G401.6 (cell line): ENCODE measurements at regions not wholly inside any gene's neighbourhood (a gene's known extent, or its start where the extent isn't known, plus 50 kb on each side); places are given as distances from the start of the nearest gene placed in this dataset.

Experiments
- FAIRE-seq: peaks from 2 replicates; lab custom pipeline; 2012; peaks lifted over from hg19 to GRCh38; lab: Jason Lieb, UNC

GRCh38 chr9:90032296-90033027 lies 427.6 kb downstream of the GADD45G start:
- no peak for FAIRE-seq

GRCh38 chr9:90033028-90033650 lies 428.3 kb downstream of the GADD45G start:
- FAIRE-seq: no peak

DNA sequence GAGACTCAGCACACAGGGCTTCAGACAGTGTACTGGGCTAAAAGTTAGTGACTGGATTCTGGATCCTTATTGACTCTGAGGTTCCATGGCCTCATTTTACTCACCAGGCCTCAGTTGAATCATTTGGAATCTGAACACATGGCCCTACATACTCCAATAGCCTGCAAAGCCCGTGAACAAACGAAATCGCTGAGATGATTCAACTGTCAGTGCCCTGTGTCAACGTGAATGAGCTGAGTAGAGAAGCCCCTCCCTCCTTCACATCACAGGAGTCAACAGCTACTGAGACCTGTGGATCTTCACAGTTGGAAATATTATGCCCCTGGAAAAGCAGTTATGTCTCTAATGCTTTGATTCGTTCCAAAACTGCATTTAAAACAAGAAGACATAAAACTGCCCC lies 429.3 kb downstream of the GADD45G start:
- no peak for FAIRE-seq

GRCh38 chr9:90035471-90035870 lies 430.7 kb downstream of the GADD45G start:
- no peak for FAIRE-seq

DNA sequence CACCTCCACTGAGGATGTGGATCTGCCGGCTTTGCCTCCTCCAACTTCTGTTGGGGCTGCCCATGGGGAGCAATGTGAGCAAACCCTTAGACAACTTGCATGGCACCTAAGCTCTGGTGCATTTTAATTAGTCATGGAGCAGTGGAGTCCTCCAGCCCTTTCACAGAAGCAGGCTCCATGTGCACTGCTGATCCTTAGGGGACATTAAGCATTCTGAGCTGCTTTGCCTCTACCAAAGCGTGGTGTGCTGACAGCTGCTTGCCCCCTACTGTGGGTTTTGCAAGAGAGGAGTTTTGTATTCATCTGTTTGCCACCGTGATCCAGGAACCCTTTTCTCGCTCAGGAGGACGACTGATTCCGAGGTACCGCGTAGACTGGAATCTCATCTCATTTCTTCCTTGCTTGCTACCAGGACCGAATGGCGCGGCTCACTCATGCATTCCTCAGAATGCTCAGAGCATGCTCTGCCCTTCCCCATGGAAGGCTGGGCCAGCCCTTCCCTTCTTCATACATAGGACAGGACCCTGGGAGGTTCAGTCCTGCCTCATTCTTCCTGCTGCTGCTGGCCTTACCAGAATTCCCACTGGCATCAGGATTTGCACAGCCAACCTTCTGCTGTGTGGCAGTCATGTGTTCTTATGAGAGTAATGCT lies 432.5 kb downstream of the GADD45G start:
- no peak for FAIRE-seq

DNA sequence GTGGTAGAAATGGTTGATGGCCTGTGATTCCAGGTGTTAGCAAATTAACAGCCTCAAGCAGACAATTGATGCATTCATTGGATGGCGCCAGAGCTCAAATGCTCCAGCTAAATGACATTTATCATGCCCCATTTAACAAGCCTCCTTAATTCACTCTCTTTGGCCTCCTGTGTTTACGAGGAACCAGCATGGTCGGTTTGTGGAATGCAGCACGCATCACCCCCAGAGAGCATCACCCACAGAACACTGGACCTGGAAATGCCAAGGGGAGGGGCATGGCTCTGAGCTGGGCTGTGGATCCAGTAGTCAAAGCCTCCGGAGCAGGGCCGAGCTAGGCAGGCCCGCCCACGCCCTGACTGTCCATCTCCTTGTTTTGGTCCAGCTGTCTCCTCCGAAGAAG lies 434.0 kb downstream of the GADD45G start:
- no peak for FAIRE-seq

GRCh38 chr9:90044263-90044662 lies 439.5 kb downstream of the GADD45G start:
- no peak for FAIRE-seq

- no peak for FAIRE-seq
Observed at GRCh38 chr9:90044710-90045151, 439.9 kb downstream of the GADD45G start.

- FAIRE-seq: no peak
Observed at GRCh38 chr9:90046317-90046861, 441.6 kb downstream of the GADD45G start.

DNA sequence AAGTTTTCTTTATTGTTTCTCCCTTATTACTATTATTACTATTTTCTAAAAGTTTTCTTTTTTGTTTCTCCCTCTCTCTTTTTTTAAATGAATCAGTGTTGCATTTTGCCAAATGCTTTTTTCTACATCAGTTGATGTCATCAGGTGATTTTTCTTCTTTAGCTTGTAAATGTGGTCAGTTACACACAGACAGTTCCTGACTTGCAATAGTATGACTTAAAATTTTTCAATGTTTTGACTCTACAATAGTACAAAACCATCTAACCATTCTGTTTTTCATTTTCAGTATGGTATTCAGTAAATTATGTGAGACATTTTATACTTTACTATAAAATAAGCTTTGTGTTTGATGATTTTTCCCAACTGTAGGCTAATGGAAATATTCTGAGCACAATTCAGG lies 443.0 kb downstream of the GADD45G start:
- no peak for FAIRE-seq

DNA sequence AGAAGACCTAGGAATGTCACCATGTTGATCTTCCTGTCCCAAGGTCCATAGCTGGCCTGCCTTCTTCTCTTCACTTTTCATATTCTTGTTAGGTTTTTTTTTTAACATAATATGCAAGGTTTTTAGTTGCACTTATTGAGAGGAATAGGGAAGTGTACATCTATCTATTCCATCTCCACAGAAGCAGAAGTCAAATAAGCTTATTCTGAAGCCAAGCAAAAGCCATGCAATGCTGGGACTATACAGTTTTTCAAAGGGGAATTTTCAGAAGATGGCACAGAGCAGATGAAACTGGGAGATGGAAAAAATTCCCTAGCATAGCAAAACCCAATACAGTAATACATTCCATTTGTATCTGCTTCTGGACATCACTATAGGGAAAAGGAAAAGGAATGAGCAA lies 447.6 kb downstream of the GADD45G start:
- FAIRE-seq: no peak

DNA sequence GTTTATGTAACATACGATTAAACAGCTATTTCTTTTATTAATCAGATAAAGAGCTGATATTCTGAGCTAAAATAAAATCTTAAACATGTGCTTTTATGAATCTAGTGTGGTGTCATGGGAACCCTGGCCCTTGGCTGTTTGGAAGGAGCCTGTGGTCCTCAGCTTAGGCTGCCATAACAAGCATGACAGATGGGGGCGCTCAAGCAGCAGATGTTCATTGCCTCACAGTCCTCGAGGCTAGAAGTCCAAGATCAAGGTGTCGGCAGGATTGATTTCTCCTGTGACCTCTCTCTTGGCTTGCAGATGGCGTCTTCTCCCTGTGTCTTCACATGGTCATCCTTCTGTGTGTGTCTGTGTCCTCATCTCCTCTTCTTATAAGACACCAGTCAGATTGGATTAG lies 448.2 kb downstream of the GADD45G start:
- FAIRE-seq: no peak

GRCh38 chr9:90054810-90055209 lies 450.0 kb downstream of the GADD45G start:
- no peak for FAIRE-seq

- no peak for FAIRE-seq
Observed at GRCh38 chr9:90055226-90055625, 450.4 kb downstream of the GADD45G start.

DNA sequence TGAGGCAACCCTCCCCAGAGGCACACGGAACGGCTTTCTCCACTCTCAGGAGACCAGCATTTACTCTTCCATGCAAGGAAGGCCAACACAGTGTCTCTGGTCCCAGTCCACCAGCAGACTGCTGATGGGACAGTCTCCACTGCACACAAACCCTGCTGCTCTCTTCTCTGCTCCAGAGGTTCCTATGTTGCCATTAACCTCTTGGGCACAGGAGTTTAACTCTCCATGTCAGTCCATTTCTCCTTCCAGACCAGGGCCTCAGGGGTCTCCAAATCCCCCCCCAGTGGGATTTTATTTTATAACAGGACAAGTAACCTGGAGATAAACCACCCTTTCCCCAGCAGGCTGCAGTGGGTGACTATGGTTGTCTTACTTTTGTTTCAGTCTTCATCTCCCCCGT lies 452.5 kb downstream of the GADD45G start:
- no peak for FAIRE-seq

GRCh38 chr9:90058182-90058763 lies 453.5 kb downstream of the GADD45G start:
- no peak for FAIRE-seq

DNA sequence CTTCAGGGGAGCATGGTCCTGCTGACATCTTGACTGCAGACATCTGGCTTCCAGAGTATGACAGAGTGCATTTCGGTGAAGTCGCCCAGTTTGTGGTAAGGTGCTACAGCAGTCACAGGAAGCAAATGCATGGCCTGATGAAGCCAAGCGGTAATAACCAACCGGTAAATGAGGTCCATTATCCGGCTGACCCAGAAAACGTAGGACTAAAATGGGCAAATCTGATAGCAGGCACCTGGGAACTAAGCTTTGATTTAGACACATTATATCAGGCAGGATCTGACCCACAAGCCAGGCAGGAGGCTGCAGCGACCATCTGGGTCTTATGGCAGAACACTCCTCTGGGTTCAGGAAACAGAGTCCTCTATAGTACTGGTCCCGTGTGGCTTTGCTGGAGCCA lies 454.6 kb downstream of the GADD45G start:
- no peak for FAIRE-seq

GRCh38 chr9:90060256-90060655 lies 455.4 kb downstream of the GADD45G start:
- no peak for FAIRE-seq

GRCh38 chr9:90061187-90061586 lies 456.4 kb downstream of the GADD45G start:
- no peak for FAIRE-seq

DNA sequence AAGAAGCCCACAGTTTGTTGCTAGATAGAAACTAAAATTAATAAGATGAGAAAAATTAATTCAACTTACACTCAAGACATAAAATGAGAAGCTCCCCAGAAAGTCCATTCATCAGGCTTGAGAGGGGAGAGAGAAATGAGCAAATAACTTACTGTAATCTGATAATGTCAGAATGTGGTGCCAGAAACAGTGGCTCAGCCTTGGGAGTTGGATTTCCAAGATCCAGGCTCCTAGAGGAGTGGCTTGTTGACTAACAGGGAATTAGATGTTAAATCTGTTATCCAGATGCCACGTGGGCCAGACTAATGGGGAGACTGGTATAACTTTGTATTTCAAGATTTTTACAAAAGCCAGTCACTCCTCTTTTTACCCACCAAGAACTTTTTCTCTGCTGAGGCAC lies 458.2 kb downstream of the GADD45G start:
- FAIRE-seq: no peak

GRCh38 chr9:90064248-90064647 lies 459.4 kb downstream of the GADD45G start:
- no peak for FAIRE-seq

DNA sequence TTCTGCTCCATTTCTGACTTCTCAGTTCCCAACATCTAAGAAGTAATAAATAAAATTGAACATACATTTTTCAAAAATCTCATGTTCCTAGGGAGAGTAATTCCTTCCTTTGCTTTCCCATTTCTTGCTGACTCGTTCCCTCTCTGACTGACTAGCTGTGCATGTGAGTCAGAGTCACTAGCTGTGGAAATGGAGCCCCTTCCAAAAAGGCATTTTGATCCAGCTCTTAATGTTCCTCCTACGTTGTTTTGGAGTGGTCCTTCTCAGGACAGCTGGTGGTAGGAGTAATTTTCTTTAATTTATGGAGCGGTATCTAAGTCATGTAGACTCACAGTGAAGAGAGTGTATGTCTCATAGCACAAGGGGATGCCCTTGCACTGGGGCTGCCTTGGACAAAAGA lies 460.2 kb downstream of the GADD45G start:
- FAIRE-seq: no peak

GRCh38 chr9:90065851-90066250 lies 461.0 kb downstream of the GADD45G start:
- no peak for FAIRE-seq
